ENCODE measurements at regions not wholly inside any gene's neighbourhood (a gene's known extent, or its start where the extent isn't known, plus 50 kb on each side); places are given as distances from the start of the nearest gene placed in this dataset.

- Histone ChIP-seq H3K36me3 (ENCODE audit: control insufficient read depth, low read length) (no peaks in the 10 kb centered on the region), H3K4me1 (ENCODE audit: control insufficient read depth, low read length) (no peaks in the 10 kb centered on the region), H3K4me3 (ENCODE audit: low read length) (no peak overlapping the region), H3K9me2 (replicated peaks; ENCODE audit: control insufficient read depth, low read length) (no peaks in the 10 kb centered on the region), H3K27ac (ENCODE audit: low read depth, low read length) (no peak overlapping the region), H3K79me2 (ENCODE audit: control insufficient read depth, low read length) (no peaks in the 10 kb centered on the region), H3F3A (ENCODE audit: control insufficient read depth, insufficient read depth) (no peaks in the 10 kb centered on the region), H3K4me2 (ENCODE audit: low read length) (no peak overlapping the region), H3K27me3 (ENCODE audit: control insufficient read depth, low read length) (no peaks in the 10 kb centered on the region), H4K20me1 (ENCODE audit: control insufficient read depth, insufficient read depth, low read depth, low read length) (no peaks in the 10 kb centered on the region), H3K9me3 (ENCODE audit: control insufficient read depth, insufficient read depth, low read length) (no peaks in the 10 kb centered on the region)
- no peak for TF ChIP-seq CTCF (IDR thresholded peaks at IDR 0.05; ENCODE audit: low read depth, low read length, poor library complexity, severe bottlenecking)
- TF ChIP-seq EZH2phosphoT487 (IDR thresholded peaks at IDR 0.05; ENCODE audit: borderline replicate concordance, low read length): no peak
Measured at GRCh38 chr3:181050738-181051137, 61.2 kb upstream of the DNAJC19 start.

GRCh38 chr3:181040030-181040429, 50.5 kb upstream of the DNAJC19 start:
- H4K20me1 ChIP-seq (ENCODE audit: control insufficient read depth, insufficient read depth, low read depth, low read length): no peaks in the 10 kb centered on the region
- no peak overlapping the region for H3K4me3 ChIP-seq (ENCODE audit: low read length)
- no peak overlapping the region for H3K27ac ChIP-seq (ENCODE audit: low read depth, low read length)
- no peaks in the 10 kb centered on the region for H3K36me3 ChIP-seq (ENCODE audit: control insufficient read depth, low read length)
- TF ChIP-seq EZH2phosphoT487 (IDR thresholded peaks at IDR 0.05; ENCODE audit: borderline replicate concordance, low read length) (no peak), CTCF (IDR thresholded peaks at IDR 0.05; ENCODE audit: low read depth, low read length, poor library complexity, severe bottlenecking) (no peak)
- H3K9me3 ChIP-seq (ENCODE audit: control insufficient read depth, insufficient read depth, low read length): no peaks in the 10 kb centered on the region; the same call in 1 of the 2 replicates
- H3F3A ChIP-seq (ENCODE audit: control insufficient read depth, insufficient read depth): no peaks in the 10 kb centered on the region
- H3K27me3 ChIP-seq (ENCODE audit: control insufficient read depth, low read length): no peaks in the 10 kb centered on the region
- no peak overlapping the region for H3K4me2 ChIP-seq (ENCODE audit: low read length)
- H3K9me2 ChIP-seq (replicated peaks; ENCODE audit: control insufficient read depth, low read length): no peaks in the 10 kb centered on the region
- H3K4me1 ChIP-seq (ENCODE audit: control insufficient read depth, low read length): no peaks in the 10 kb centered on the region
- H3K79me2 ChIP-seq (ENCODE audit: control insufficient read depth, low read length): no peaks in the 10 kb centered on the region
